Vagina (tissue), 2 donors: ENCODE measurements at regions not wholly inside any gene's neighbourhood (a gene's known extent, or its start where the extent isn't known, plus 50 kb on each side); places are given as distances from the start of the nearest gene placed in this dataset.

ENCODE experiments used
- POLR2A ChIP-seq, 2 donors: fragments of 450-650 bp; IDR thresholded peaks; one replicate each; pipeline ENCODE4 v1.6.1; 2017; ENCODE audit warnings: antibody characterized with exemption in 2 of 2, mild to moderate bottlenecking in 2 of 2, moderate library complexity in 2 of 2
- TF ChIP-seq, protein P1 (sequence below), 3 experiments: fragments of 450-650 bp in 2 of 3; fragments of 200-600 bp in 1 of 3; sonication (generic) in 1 of 3; IDR thresholded peaks; one replicate each; pipeline ENCODE4 v1.5.1; 2017 to 2019; ENCODE audit warnings: antibody characterized with exemption in 3 of 3, mild to moderate bottlenecking in 2 of 3, moderate library complexity in 2 of 3

DNA sequence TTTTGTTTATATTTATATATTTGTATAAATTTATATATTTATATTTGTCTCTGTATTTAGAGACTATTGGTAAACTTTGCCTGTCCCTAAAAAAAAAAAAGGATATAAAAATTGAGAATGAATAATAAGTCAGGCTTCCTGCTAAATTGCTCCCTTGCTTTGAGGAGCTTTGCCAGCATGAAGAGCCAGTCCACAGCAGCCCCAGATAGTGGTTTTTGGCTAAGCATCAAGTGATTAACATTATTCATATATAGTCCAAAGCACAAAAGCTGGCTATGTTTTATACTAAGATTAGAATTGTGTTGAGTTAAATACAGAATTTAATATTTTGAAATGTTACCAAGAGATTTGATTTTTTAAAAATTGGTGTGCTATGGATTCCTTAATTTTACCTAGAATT lies 264.9 kb upstream of the FERD3L start:
- TF ChIP-seq, protein P1, sequence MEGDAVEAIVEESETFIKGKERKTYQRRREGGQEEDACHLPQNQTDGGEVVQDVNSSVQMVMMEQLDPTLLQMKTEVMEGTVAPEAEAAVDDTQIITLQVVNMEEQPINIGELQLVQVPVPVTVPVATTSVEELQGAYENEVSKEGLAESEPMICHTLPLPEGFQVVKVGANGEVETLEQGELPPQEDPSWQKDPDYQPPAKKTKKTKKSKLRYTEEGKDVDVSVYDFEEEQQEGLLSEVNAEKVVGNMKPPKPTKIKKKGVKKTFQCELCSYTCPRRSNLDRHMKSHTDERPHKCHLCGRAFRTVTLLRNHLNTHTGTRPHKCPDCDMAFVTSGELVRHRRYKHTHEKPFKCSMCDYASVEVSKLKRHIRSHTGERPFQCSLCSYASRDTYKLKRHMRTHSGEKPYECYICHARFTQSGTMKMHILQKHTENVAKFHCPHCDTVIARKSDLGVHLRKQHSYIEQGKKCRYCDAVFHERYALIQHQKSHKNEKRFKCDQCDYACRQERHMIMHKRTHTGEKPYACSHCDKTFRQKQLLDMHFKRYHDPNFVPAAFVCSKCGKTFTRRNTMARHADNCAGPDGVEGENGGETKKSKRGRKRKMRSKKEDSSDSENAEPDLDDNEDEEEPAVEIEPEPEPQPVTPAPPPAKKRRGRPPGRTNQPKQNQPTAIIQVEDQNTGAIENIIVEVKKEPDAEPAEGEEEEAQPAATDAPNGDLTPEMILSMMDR (IDR thresholded peaks at IDR 0.05): no peak
- TF ChIP-seq POLR2A (IDR thresholded peaks at IDR 0.05): no peak
